Endothelial cell (in vitro differentiated cells): ENCODE measurements at regions not wholly inside any gene's neighbourhood (a gene's known extent, or its start where the extent isn't known, plus 50 kb on each side); places are given as distances from the start of the nearest gene placed in this dataset.

ENCODE experiments used
- DNase-seq: peaks from one replicate; pipeline ENCODE4 v3.0.0; 2021; ENCODE audit warnings: low spot score
- H3K27ac Mint-ChIP-seq: one replicate; pipeline ENCODE4 v1.8.0; 2021; ENCODE audit warnings: mixed read lengths, inconsistent platforms; ENCODE audit not compliant: unreplicated experiment
- H3K27me3 Mint-ChIP-seq: one replicate; pipeline ENCODE4 v1.8.0; 2021; ENCODE audit warnings: mild to moderate bottlenecking, moderate library complexity, mixed read lengths, inconsistent platforms; ENCODE audit not compliant: unreplicated experiment
- H3K36me3 Mint-ChIP-seq: one replicate; pipeline ENCODE4 v1.8.0; 2021; ENCODE audit warnings: mild to moderate bottlenecking, low read depth, mixed read lengths, inconsistent platforms; ENCODE audit not compliant: unreplicated experiment
- H3K4me1 Mint-ChIP-seq: one replicate; pipeline ENCODE4 v1.8.0; 2021; ENCODE audit warnings: mild to moderate bottlenecking, mixed read lengths, inconsistent platforms; ENCODE audit not compliant: unreplicated experiment
- H3K4me3 Mint-ChIP-seq: one replicate; pipeline ENCODE4 v1.8.0; 2021; ENCODE audit warnings: mild to moderate bottlenecking, mixed read lengths, inconsistent platforms; ENCODE audit not compliant: unreplicated experiment
- H3K9me3 Mint-ChIP-seq: one replicate; pipeline ENCODE4 v1.8.0; 2021; ENCODE audit warnings: mixed read lengths, inconsistent platforms; ENCODE audit not compliant: unreplicated experiment
- TF ChIP-seq, protein P1 (sequence below): fragments of 200-600 bp; sonication (generic); IDR thresholded peaks from one replicate; pipeline ENCODE4 v1.5.0; 2021; ENCODE audit warnings: antibody characterized with exemption; ENCODE audit not compliant: unreplicated experiment

DNA sequence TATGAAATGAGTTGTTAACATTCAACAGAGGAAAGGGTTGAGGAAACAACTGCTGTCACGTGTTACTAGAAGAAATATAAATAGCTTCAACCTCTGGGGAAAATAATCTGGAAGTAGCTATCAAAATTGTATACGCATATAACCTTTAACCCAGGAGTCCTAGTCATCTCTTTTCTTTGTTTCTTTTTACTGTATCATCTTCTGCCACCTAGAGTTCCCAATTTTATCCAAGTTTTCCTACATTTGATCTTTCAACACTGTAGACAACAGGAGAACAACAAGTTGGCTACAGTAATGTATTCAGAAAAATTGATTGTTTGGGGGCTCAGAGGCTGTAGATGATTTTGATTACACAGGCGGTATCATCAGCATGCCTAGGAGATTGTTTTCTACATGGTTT is 453.7 kb downstream of the FSCB start:
- no peak overlapping the region for H3K4me3 Mint-ChIP-seq
- no peaks in the 10 kb centered on the region for H3K9me3 Mint-ChIP-seq
- no peak for DNase-seq
- H3K27me3 Mint-ChIP-seq, result no peaks in the 10 kb centered on the region
- H3K36me3 Mint-ChIP-seq, result no peaks in the 10 kb centered on the region
- TF ChIP-seq, protein P1, sequence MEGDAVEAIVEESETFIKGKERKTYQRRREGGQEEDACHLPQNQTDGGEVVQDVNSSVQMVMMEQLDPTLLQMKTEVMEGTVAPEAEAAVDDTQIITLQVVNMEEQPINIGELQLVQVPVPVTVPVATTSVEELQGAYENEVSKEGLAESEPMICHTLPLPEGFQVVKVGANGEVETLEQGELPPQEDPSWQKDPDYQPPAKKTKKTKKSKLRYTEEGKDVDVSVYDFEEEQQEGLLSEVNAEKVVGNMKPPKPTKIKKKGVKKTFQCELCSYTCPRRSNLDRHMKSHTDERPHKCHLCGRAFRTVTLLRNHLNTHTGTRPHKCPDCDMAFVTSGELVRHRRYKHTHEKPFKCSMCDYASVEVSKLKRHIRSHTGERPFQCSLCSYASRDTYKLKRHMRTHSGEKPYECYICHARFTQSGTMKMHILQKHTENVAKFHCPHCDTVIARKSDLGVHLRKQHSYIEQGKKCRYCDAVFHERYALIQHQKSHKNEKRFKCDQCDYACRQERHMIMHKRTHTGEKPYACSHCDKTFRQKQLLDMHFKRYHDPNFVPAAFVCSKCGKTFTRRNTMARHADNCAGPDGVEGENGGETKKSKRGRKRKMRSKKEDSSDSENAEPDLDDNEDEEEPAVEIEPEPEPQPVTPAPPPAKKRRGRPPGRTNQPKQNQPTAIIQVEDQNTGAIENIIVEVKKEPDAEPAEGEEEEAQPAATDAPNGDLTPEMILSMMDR, result no peak
- no peaks in the 10 kb centered on the region for H3K4me1 Mint-ChIP-seq
- no peak overlapping the region for H3K27ac Mint-ChIP-seq

DNA sequence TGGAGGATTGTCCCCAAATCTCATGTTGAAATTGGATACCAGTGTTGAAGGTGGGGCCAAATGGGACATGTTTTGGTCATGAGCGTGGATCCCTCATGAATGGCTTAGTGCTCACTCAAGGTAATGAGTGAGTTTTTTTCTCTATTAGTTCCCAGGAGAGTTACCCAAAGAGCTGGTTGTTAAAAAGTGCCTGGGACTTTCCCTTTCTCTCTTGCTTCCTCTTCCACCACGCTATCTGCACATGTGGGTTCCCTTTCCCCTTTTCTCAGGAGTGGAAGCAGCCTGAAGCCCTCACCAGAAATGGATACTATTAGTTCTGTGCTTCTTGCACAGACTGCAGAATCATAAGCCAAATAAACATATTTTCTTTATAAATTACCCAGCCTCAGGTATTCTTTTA is 465.4 kb downstream of the FSCB start:
- H3K4me3 Mint-ChIP-seq, result no peak overlapping the region
- H3K27ac Mint-ChIP-seq, result no peak overlapping the region
- H3K4me1 Mint-ChIP-seq, result no peaks in the 10 kb centered on the region
- TF ChIP-seq, protein P1, result no peak
- peaks cover 7% of the 10 kb centered on the region for H3K36me3 Mint-ChIP-seq
- DNase-seq, result no peak
- H3K27me3 Mint-ChIP-seq, result no peaks in the 10 kb centered on the region
- no peaks in the 10 kb centered on the region for H3K9me3 Mint-ChIP-seq

DNA sequence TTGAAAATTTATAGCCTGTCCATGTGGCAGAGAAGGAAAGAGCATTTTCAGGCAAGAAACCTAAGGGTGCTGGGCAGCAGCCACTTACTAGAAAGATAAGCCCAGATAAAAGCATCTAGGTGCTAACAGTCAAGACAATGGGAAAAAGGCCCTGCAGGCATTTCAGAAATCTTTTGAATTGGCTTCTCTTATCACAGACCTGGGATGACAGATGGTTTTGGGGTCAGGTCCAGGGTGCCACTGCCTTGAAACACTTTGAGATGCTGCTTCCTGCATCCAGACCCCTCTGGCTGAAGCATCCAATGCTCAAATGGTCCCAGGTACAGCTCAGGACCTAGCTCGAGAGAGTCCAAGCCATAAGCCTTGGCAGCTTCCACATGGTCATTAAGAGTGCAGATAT is 466.5 kb downstream of the FSCB start:
- H3K4me1 Mint-ChIP-seq, result no peaks in the 10 kb centered on the region
- H3K4me3 Mint-ChIP-seq, result no peak overlapping the region
- H3K27ac Mint-ChIP-seq, result no peak overlapping the region
- no peaks in the 10 kb centered on the region for H3K9me3 Mint-ChIP-seq
- no peak for DNase-seq
- TF ChIP-seq, protein P1, result no peak
- peaks cover 7% of the 10 kb centered on the region for H3K36me3 Mint-ChIP-seq
- no peaks in the 10 kb centered on the region for H3K27me3 Mint-ChIP-seq

DNA sequence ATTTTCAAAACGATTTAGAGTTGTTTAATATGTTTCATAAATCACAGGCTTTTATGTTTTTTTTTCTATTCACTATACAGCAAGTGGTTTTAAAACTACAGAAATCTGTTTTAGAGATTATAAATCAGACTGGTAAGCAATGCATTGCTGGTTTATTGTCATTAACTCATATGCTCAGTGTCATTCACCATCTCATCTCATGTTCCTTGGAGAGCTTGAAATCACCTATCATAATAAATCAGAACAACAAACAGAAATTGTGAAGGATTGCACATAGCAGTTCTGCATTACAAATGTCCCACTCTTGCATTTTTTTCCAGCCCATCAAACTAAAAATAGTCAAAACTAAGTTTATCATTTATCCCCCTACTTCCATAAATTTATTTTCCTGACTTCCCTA is 470.8 kb downstream of the FSCB start:
- Mint-ChIP-seq H3K36me3 (peaks cover 7% of the 10 kb centered on the region), H3K4me3 (no peak overlapping the region), H3K27ac (no peak overlapping the region), H3K9me3 (no peaks in the 10 kb centered on the region), H3K4me1 (peaks cover 3% of the 10 kb centered on the region), H3K27me3 (no peaks in the 10 kb centered on the region)
- TF ChIP-seq, protein P1, result no peak
- no peak for DNase-seq

DNA sequence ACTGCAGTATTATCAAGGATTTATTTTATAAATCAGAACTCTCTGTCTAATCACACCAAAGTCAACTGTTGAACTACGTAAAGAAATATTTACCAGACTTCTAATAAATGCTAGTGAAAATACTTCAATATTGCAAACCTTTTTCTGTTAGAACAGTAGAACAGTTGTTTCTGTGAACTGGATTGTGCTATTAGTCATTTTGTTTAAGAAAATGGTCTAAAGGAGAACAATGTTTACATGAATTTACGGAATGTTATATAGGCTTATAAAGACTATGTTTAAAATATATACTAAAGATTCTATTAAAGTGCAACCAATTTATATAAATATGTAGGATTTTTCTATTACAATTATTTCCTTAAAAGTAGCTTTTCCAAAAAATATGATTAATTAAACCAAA is 471.4 kb downstream of the FSCB start:
- TF ChIP-seq, protein P1, result no peak
- Mint-ChIP-seq H3K4me1 (peaks cover 8% of the 10 kb centered on the region), H3K27ac (no peak overlapping the region), H3K9me3 (no peaks in the 10 kb centered on the region), H3K36me3 (peaks cover 7% of the 10 kb centered on the region), H3K4me3 (no peak overlapping the region), H3K27me3 (no peaks in the 10 kb centered on the region)
- no peak for DNase-seq
